ENCODE measurements at regions not wholly inside any gene's neighbourhood (a gene's known extent, or its start where the extent isn't known, plus 50 kb on each side); places are given as distances from the start of the nearest gene placed in this dataset.

- no peak for DNase-seq
These were observed 916.2 kb downstream of the GRIK2 start for GRCh38 chr6:102309700-102310099.

DNA sequence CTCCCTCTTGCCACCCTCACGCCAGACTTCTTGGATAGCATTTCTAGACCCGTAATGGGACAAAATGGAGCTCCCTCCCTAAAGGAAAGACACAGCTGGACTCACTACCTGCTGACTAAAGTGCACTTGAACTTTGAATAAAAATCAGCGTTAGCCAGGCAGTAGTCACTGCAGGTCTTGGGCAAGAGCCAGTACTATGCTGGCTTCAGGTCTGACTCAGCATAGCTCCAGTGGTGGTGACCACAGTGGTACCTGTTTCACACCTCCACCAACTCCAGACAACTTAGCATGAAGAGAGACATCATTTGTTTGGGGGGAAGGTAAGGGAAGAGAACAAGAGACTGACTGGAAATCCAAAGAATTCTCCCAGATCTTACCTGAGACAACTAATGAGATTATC lies 906.8 kb downstream of the GRIK2 start:
- no peak for DNase-seq

DNA sequence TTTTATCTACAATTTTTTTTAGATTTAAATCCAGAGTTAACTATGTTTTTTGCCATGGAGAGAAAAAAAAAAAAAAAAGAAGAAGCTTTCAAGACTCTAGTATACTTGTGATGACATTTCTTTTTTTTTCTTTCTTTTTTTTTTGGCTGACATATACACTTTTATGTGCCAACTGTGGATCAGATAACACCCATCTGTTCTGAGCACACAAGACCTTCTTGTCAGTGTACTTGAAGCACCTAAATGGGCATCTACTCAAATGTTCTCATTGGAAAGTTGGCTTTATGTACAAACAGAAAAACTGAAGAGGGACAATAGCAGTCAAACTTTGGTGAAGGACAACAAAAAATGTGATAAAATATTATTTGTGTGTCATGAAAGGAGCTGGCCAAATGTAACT lies 904.5 kb downstream of the GRIK2 start:
- no peak for DNase-seq

All from NCI-H510A treated with DMSO at 0.1 percent for 48 hours (cell line).